ENCODE measurements at regions not wholly inside any gene's neighbourhood (a gene's known extent, or its start where the extent isn't known, plus 50 kb on each side); places are given as distances from the start of the nearest gene placed in this dataset.

DNA sequence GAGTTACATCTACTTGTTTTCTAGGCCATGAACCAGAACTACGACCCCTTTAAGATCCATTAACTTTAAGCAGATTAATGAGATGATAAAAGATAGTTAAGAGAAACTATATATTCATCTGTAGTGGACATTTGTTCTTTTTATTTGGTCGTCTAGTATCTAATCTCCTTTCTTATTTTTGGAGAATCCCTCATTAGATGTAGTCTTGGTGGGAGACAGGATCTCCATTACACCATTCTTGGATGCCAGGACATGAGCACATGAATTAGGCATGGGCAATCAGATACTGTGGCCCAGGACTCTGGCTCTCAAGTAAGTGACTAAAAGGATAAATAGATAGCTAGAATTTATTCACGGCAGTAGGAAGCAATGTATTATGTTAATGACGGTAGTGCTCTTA lies 245.0 kb downstream of the ATP23 start:
- Mint-ChIP-seq H3K4me1 (no peaks in the 10 kb centered on the region), H3K27ac (peak overlapping the region in 1 of 3 donors; percentile 27), H3K36me3 (no peaks in the 10 kb centered on the region), H3K4me3 (no peak overlapping the region), H3K9me3 (peaks cover 0 to 19% (median 6%) of the 10 kb centered on the region in 7 donors), H3K27me3 (no peaks in the 10 kb centered on the region)
- Histone ChIP-seq H3K27ac (ENCODE audit: insufficient read depth, low read length, poor library complexity, severe bottlenecking) (no peak overlapping the region), H3K4me1 (ENCODE audit: control insufficient read depth, insufficient read depth, low read length, poor library complexity, severe bottlenecking) (no peaks in the 10 kb centered on the region), H3K36me3 (ENCODE audit: control insufficient read depth, insufficient read depth, low read length) (no peaks in the 10 kb centered on the region), H3K27me3 (ENCODE audit: control insufficient read depth, insufficient read depth, low read length) (no peaks in the 10 kb centered on the region), H3K4me3 (ENCODE audit: low read depth, low read length) (no peak overlapping the region), H3K9me3 (ENCODE audit: control insufficient read depth in 2 of 2, low read length in 2 of 2) (peaks cover 0 to 6% of the 10 kb centered on the region in 2 experiments)
- no peak for ATAC-seq (ENCODE audit: low read depth in 2 of 2)
- no peak for DNase-seq

DNA sequence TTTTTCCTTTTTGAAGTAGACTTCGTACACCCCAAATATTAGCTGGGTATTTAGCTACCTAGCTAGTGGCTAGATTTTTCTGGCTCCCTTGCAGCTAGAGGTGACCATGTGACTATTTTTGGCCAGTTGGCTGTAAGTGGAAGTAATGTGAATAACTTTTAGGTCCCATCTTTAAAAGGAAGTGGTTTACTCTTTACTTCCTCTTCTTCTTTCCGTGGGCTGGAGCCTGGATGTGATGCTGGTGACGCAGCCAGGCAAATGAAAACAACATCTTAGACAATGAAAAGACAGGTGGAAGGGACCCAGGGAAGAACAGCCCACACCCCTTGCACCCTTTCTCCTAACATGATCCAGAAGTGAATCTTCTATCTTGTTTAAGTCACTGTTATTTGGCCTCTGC lies 245.5 kb downstream of the ATP23 start:
- no peak for DNase-seq
- Histone ChIP-seq H3K4me3 (ENCODE audit: low read depth, low read length) (no peak overlapping the region), H3K27me3 (ENCODE audit: control insufficient read depth, insufficient read depth, low read length) (no peaks in the 10 kb centered on the region), H3K9me3 (ENCODE audit: control insufficient read depth in 2 of 2, low read length in 2 of 2) (peaks cover 0 to 6% of the 10 kb centered on the region in 2 experiments), H3K4me1 (ENCODE audit: control insufficient read depth, insufficient read depth, low read length, poor library complexity, severe bottlenecking) (no peaks in the 10 kb centered on the region), H3K36me3 (ENCODE audit: control insufficient read depth, insufficient read depth, low read length) (no peaks in the 10 kb centered on the region), H3K27ac (ENCODE audit: insufficient read depth, low read length, poor library complexity, severe bottlenecking) (no peak overlapping the region)
- Mint-ChIP-seq H3K4me1 (no peaks in the 10 kb centered on the region), H3K27ac (no peak overlapping the region), H3K4me3 (no peak overlapping the region), H3K9me3 (peaks cover 0 to 19% (median 6%) of the 10 kb centered on the region in 7 donors), H3K36me3 (no peaks in the 10 kb centered on the region), H3K27me3 (no peaks in the 10 kb centered on the region)
- ATAC-seq (ENCODE audit: low read depth in 2 of 2) = no peak

DNA sequence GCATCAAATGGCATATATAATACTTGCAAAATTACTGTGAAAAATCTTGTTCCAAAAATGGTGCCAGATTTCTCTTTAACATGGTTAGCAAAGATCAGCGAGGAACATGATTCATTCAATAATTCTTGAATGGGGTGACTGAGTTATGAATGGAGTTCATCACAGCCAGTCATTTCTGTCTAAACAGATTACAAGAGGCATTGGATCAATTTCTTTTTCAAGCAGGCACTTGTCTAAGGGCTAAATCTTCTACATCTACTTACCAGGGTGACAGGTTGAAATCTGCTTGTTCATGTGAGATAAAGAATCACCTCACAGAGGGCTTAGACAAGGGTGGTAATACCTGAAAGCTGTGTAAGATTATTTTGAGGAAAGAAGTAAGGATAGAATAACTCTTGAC lies 247.7 kb downstream of the ATP23 start:
- Histone ChIP-seq H3K36me3 (ENCODE audit: control insufficient read depth, insufficient read depth, low read length) (no peaks in the 10 kb centered on the region), H3K27ac (ENCODE audit: insufficient read depth, low read length, poor library complexity, severe bottlenecking) (no peak overlapping the region), H3K27me3 (ENCODE audit: control insufficient read depth, insufficient read depth, low read length) (no peaks in the 10 kb centered on the region), H3K9me3 (ENCODE audit: control insufficient read depth in 2 of 2, low read length in 2 of 2) (peaks cover 0 to 6% of the 10 kb centered on the region in 2 experiments), H3K4me3 (ENCODE audit: low read depth, low read length) (no peak overlapping the region), H3K4me1 (ENCODE audit: control insufficient read depth, insufficient read depth, low read length, poor library complexity, severe bottlenecking) (no peaks in the 10 kb centered on the region)
- H3K4me1 Mint-ChIP-seq = no peaks in the 10 kb centered on the region
- DNase-seq (no peak), ATAC-seq (ENCODE audit: low read depth in 2 of 2) (no peak)
- H3K9me3 Mint-ChIP-seq = peaks cover 0 to 19% (median 8%) of the 10 kb centered on the region in 7 donors
- H3K27ac Mint-ChIP-seq = no peak overlapping the region
- no peaks in the 10 kb centered on the region for H3K36me3 Mint-ChIP-seq
- no peak overlapping the region for H3K4me3 Mint-ChIP-seq
- no peaks in the 10 kb centered on the region for H3K27me3 Mint-ChIP-seq

DNA sequence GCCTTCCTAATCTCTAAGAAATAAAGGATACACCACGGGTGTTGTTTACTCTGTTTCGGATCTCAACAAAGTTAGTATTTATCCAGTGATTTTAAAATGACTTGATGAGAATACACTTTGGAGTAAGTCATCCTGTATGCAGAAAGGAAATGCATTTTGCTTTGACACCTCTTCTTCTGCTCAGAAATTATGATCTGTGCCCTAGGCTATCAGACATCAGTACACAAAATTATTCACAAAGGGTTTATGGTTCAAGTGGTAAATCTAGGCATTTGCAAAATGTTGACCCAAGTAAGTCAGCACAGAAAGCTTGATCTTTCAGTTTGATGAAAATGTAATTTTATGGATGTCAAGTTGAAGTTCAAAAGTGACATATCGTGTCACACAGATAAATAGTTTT lies 248.5 kb downstream of the ATP23 start:
- no peaks in the 10 kb centered on the region for H3K4me1 Mint-ChIP-seq
- no peak overlapping the region for H3K27ac ChIP-seq (ENCODE audit: insufficient read depth, low read length, poor library complexity, severe bottlenecking)
- no peak overlapping the region for H3K4me3 Mint-ChIP-seq
- H3K9me3 Mint-ChIP-seq = peaks cover 0 to 19% (median 8%) of the 10 kb centered on the region in 7 donors
- H3K36me3 Mint-ChIP-seq = no peaks in the 10 kb centered on the region
- H3K27me3 ChIP-seq (ENCODE audit: control insufficient read depth, insufficient read depth, low read length) = no peaks in the 10 kb centered on the region
- H3K27ac Mint-ChIP-seq = no peak overlapping the region
- peaks cover 0 to 6% of the 10 kb centered on the region in 2 experiments for H3K9me3 ChIP-seq (ENCODE audit: control insufficient read depth in 2 of 2, low read length in 2 of 2)
- no peak for DNase-seq
- H3K4me3 ChIP-seq (ENCODE audit: low read depth, low read length) = no peak overlapping the region
- H3K27me3 Mint-ChIP-seq = no peaks in the 10 kb centered on the region
- H3K36me3 ChIP-seq (ENCODE audit: control insufficient read depth, insufficient read depth, low read length) = no peaks in the 10 kb centered on the region
- H3K4me1 ChIP-seq (ENCODE audit: control insufficient read depth, insufficient read depth, low read length, poor library complexity, severe bottlenecking) = no peaks in the 10 kb centered on the region
- no peak for ATAC-seq (ENCODE audit: low read depth in 2 of 2)

DNA sequence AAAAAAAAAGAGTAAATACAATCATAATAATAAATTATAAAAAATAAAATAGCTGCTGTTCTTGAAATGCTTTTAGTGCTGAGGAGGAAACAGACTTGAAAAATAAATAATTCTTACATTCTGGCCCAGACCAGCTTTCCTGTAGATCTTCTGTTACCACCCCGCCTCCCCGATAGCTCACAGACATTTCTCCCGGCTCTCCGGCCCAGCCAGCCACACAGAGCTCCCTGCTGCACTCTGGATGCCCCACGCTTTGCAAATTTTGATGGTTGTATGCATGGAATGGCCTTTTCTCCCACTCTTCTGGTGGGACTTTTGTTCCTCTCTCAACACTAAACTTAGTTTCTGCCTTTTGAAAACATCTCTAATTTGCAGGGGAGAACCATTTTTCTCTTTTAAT lies 249.3 kb downstream of the ATP23 start:
- Mint-ChIP-seq H3K4me1 (no peaks in the 10 kb centered on the region), H3K27me3 (peaks cover 6% of the 10 kb centered on the region), H3K4me3 (no peak overlapping the region), H3K9me3 (peaks cover 0 to 18% (median 8%) of the 10 kb centered on the region in 7 donors), H3K36me3 (no peaks in the 10 kb centered on the region), H3K27ac (no peak overlapping the region)
- no peak for ATAC-seq (ENCODE audit: low read depth in 2 of 2)
- Histone ChIP-seq H3K4me1 (ENCODE audit: control insufficient read depth, insufficient read depth, low read length, poor library complexity, severe bottlenecking) (no peaks in the 10 kb centered on the region), H3K9me3 (ENCODE audit: control insufficient read depth in 2 of 2, low read length in 2 of 2) (peaks cover 0 to 6% of the 10 kb centered on the region in 2 experiments), H3K27me3 (ENCODE audit: control insufficient read depth, insufficient read depth, low read length) (no peaks in the 10 kb centered on the region), H3K36me3 (ENCODE audit: control insufficient read depth, insufficient read depth, low read length) (no peaks in the 10 kb centered on the region), H3K4me3 (ENCODE audit: low read depth, low read length) (no peak overlapping the region), H3K27ac (ENCODE audit: insufficient read depth, low read length, poor library complexity, severe bottlenecking) (no peak overlapping the region)
- DNase-seq = no peak

DNA sequence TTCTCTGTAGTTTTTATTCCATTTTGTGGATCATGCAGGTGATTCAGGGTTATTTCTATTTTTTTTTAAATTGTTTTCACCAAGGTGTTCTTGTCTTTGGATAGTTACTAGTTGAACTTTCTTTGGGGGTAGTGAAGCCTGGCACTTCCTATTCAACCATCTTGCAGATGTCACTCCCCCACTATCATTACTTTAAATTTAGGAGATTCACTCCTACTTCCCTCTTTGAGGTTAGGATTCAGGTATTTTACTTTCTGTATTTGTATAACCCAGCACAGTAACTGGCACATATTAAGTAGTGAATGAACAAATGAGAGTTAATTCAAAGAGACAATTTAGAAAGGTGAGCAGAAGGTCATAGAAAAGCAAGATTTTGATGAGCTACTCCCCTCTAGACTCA lies 255.6 kb downstream of the ATP23 start:
- H3K36me3 Mint-ChIP-seq = no peaks in the 10 kb centered on the region

DNA sequence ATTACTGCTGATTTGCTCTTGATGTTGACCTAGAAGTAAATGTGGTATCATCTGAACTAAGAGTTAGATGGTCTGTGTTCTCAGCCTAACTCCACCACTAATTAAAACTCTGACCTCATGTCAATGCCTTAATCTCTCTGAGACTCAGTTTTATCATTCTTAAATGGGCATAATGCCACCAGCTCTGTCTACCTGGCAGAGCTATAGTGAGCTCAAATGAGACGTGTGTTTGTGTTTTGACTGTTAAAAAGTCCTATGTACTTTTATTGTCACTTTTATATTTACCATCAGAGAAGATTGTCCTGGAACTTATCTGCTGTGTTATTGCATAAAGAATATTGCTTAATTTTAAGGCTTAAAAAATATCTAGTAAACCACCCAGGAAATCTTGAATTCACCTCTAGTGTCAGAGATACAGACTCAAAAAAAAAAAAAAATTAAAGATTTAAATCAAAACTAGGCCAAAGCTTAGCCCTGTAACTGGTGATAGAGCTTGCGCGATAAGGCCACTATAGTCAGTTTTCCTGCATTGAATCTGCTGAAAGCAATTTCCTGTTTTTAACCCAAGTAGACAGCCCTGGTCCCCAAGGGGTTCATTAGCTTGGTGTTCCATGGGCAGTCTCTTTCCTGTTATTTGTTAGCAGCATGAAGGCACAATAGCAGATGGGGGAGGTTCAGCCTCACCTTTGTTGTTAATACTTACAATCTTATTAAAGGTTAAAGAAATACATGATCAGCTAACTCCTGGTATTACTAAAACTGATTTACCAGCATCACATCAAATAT lies 261.8 kb downstream of the ATP23 start:
- Histone ChIP-seq H3K27me3 (ENCODE audit: control insufficient read depth, insufficient read depth, low read length) (peaks cover 2% of the 10 kb centered on the region), H3K9me3 (ENCODE audit: control insufficient read depth in 2 of 2, low read length in 2 of 2) (no peaks in the 10 kb centered on the region), H3K4me1 (ENCODE audit: control insufficient read depth, insufficient read depth, low read length, poor library complexity, severe bottlenecking) (no peaks in the 10 kb centered on the region), H3K27ac (ENCODE audit: insufficient read depth, low read length, poor library complexity, severe bottlenecking) (no peak overlapping the region), H3K36me3 (ENCODE audit: control insufficient read depth, insufficient read depth, low read length) (no peaks in the 10 kb centered on the region), H3K4me3 (ENCODE audit: low read depth, low read length) (no peak overlapping the region)
- Mint-ChIP-seq H3K27ac (peak overlapping the region in 1 of 3 donors; percentile 28), H3K36me3 (no peaks in the 10 kb centered on the region), H3K9me3 (peaks cover 0 to 3% (median 0%) of the 10 kb centered on the region in 7 donors), H3K4me3 (no peak overlapping the region), H3K4me1 (peaks cover 0 to 8% (median 3%) of the 10 kb centered on the region in 4 donors), H3K27me3 (peaks cover 5% of the 10 kb centered on the region)
- ATAC-seq (ENCODE audit: low read depth in 2 of 2) (no peak), DNase-seq (no peak)

More for the DNA sequence above, 255.6 kb downstream of the ATP23 start:
- peaks cover 0 to 5% (median 3%) of the 10 kb centered on the region in 7 donors for H3K9me3 Mint-ChIP-seq
- no peaks in the 10 kb centered on the region for H3K4me1 Mint-ChIP-seq
- Histone ChIP-seq H3K4me3 (ENCODE audit: low read depth, low read length) (no peak overlapping the region), H3K27ac (ENCODE audit: insufficient read depth, low read length, poor library complexity, severe bottlenecking) (no peak overlapping the region), H3K4me1 (ENCODE audit: control insufficient read depth, insufficient read depth, low read length, poor library complexity, severe bottlenecking) (no peaks in the 10 kb centered on the region), H3K27me3 (ENCODE audit: control insufficient read depth, insufficient read depth, low read length) (peaks cover 7% of the 10 kb centered on the region), H3K9me3 (ENCODE audit: control insufficient read depth in 2 of 2, low read length in 2 of 2) (no peaks in the 10 kb centered on the region), H3K36me3 (ENCODE audit: control insufficient read depth, insufficient read depth, low read length) (no peaks in the 10 kb centered on the region)
- H3K27ac Mint-ChIP-seq = no peak overlapping the region
- peaks cover 7% of the 10 kb centered on the region for H3K27me3 Mint-ChIP-seq
- DNase-seq (no peak), ATAC-seq (ENCODE audit: low read depth in 2 of 2) (no peak)
- no peak overlapping the region for H3K4me3 Mint-ChIP-seq

DNA sequence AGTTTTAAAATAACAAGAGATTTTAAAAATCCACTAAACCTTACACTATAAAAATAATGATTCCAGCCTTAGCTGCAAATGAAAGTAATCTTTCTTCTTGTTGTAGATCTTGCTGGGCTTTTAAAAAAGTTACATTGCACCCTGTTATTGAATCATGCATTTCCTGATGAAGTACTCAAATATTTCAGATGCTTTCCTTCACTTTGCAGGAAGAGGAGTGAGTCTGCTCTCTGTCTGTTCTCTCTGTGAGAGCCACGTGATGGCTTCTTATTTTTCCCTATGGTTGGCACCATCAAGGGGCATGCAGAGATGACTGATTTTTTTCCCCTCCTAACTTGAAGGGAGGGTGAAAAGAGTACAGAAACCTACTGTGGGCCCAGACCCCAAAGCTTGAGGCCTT lies 262.7 kb downstream of the ATP23 start:
- no peak overlapping the region for H3K4me3 Mint-ChIP-seq
- H3K4me1 Mint-ChIP-seq = peaks cover 0 to 8% (median 3%) of the 10 kb centered on the region in 4 donors
- no peaks in the 10 kb centered on the region for H3K27me3 ChIP-seq (ENCODE audit: control insufficient read depth, insufficient read depth, low read length)
- H3K9me3 Mint-ChIP-seq = peaks cover 0 to 3% (median 0%) of the 10 kb centered on the region in 7 donors
- no peak overlapping the region for H3K4me3 ChIP-seq (ENCODE audit: low read depth, low read length)
- no peaks in the 10 kb centered on the region for H3K36me3 Mint-ChIP-seq
- peaks cover 5% of the 10 kb centered on the region for H3K27me3 Mint-ChIP-seq
- no peak for ATAC-seq (ENCODE audit: low read depth in 2 of 2)
- H3K27ac ChIP-seq (ENCODE audit: insufficient read depth, low read length, poor library complexity, severe bottlenecking) = no peak overlapping the region
- no peaks in the 10 kb centered on the region for H3K36me3 ChIP-seq (ENCODE audit: control insufficient read depth, insufficient read depth, low read length)
- H3K27ac Mint-ChIP-seq = peak overlapping the region in 1 of 3 donors; percentile 69
- no peaks in the 10 kb centered on the region for H3K4me1 ChIP-seq (ENCODE audit: control insufficient read depth, insufficient read depth, low read length, poor library complexity, severe bottlenecking)
- DNase-seq = no peak
- H3K9me3 ChIP-seq (ENCODE audit: control insufficient read depth in 2 of 2, low read length in 2 of 2) = no peaks in the 10 kb centered on the region

All from CD4-positive, CD25-positive, alpha-beta regulatory T cell (primary cell).